22Rv1 (cell line): ENCODE measurements at regions not wholly inside any gene's neighbourhood (a gene's known extent, or its start where the extent isn't known, plus 50 kb on each side); places are given as distances from the start of the nearest gene placed in this dataset.

Source experiments
- ZFX ChIP-seq: fragments of 450-650 bp; IDR thresholded peaks from 2 replicates; pipeline ENCODE4 v1.6.1; 2017; ENCODE audit warnings: antibody characterized with exemption, borderline replicate concordance
- TF ChIP-seq, protein P1 (sequence below): fragments of 450-650 bp; IDR thresholded peaks from 2 replicates; pipeline ENCODE4 v1.5.1; 2017; ENCODE audit warnings: mild to moderate bottlenecking

DNA sequence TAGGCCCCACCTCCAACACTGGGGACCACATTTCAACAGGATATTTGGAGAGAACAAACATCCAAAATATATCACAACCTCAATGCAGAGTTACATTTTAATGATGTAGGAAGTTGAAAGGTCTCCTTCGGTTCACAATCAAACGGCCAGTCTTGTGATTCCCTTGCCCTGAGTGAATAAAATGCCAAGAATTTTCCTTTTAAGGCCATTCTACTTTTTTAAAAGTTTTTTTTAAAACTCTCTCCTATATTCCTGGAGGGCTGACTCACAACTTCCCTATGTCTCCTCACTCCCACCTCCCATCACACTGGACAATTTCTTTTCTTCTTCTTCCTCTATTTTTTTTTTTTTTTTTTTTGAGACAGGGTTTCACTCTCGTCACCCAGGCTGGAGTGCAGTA lies 693.6 kb upstream of the AUTS2 start:
- TF ChIP-seq, protein P1, sequence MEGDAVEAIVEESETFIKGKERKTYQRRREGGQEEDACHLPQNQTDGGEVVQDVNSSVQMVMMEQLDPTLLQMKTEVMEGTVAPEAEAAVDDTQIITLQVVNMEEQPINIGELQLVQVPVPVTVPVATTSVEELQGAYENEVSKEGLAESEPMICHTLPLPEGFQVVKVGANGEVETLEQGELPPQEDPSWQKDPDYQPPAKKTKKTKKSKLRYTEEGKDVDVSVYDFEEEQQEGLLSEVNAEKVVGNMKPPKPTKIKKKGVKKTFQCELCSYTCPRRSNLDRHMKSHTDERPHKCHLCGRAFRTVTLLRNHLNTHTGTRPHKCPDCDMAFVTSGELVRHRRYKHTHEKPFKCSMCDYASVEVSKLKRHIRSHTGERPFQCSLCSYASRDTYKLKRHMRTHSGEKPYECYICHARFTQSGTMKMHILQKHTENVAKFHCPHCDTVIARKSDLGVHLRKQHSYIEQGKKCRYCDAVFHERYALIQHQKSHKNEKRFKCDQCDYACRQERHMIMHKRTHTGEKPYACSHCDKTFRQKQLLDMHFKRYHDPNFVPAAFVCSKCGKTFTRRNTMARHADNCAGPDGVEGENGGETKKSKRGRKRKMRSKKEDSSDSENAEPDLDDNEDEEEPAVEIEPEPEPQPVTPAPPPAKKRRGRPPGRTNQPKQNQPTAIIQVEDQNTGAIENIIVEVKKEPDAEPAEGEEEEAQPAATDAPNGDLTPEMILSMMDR: no peak
- TF ChIP-seq ZFX: no peak
